ENCODE measurements at regions not wholly inside any gene's neighbourhood (a gene's known extent, or its start where the extent isn't known, plus 50 kb on each side); places are given as distances from the start of the nearest gene placed in this dataset.

GRCh38 chr5:164296603-164297080, 791.2 kb downstream of the MAT2B start:
- ATAC-seq (ENCODE audit: low read depth), result no peak
- no peaks in the 10 kb centered on the region for H3K4me1 Mint-ChIP-seq
- 48% methylated on average over 11 of the region's 14 CpGs for WGBS (ENCODE audit: insufficient coverage)

GRCh38 chr5:164298165-164298564, 792.7 kb downstream of the MAT2B start:
- no peak overlapping the region for H3K4me3 ChIP-seq (ENCODE audit: control extremely low read depth in 1 of 5, extremely low read depth in 1 of 5, insufficient read depth in 1 of 5, low read depth in 2 of 5, low read length in 4 of 5)

More at GRCh38 chr5:164296603-164297080, 791.2 kb downstream of the MAT2B start:
- no peak overlapping the region for H3K4me3 Mint-ChIP-seq
- Histone ChIP-seq H3K36me3 (replicated peaks in 1 of 2; ENCODE audit: control extremely low read depth in 1 of 2, control insufficient read depth in 1 of 2, extremely low read depth in 1 of 2, insufficient read depth in 2 of 2, low read length in 1 of 2) (no peaks in the 10 kb centered on the region), H2AFZ (ENCODE audit: insufficient read depth, low read depth, low read length, poor library complexity, severe bottlenecking) (no peak overlapping the region), H3K27ac (ENCODE audit: low read length in 2 of 2) (no peak overlapping the region), H3K4me2 (replicated peaks; ENCODE audit: low read depth, low read length, poor library complexity, severe bottlenecking) (no peak overlapping the region), H3K9me3 (ENCODE audit: control extremely low read depth in 1 of 3, control insufficient read depth in 2 of 3, insufficient read depth in 1 of 3, low read length in 2 of 3) (no peaks in the 10 kb centered on the region), H4K20me1 (ENCODE audit: control insufficient read depth, insufficient read depth, low read length, poor library complexity, severe bottlenecking) (no peaks in the 10 kb centered on the region), H3K79me2 (ENCODE audit: control insufficient read depth, insufficient read depth, low read length) (no peaks in the 10 kb centered on the region), H3K9ac (ENCODE audit: low read length) (no peak overlapping the region), H3K4me1 (ENCODE audit: control insufficient read depth in 2 of 2, insufficient read depth in 2 of 2, low read length in 2 of 2) (no peaks in the 10 kb centered on the region), H3K4me3 (ENCODE audit: control extremely low read depth in 1 of 5, extremely low read depth in 1 of 5, insufficient read depth in 1 of 5, low read depth in 2 of 5, low read length in 4 of 5) (no peak overlapping the region), H3K27me3 (replicated peaks in 1 of 4; ENCODE audit: control extremely low read depth in 1 of 4, control insufficient read depth in 3 of 4, insufficient read depth in 4 of 4, low read length in 3 of 4) (no peaks in the 10 kb centered on the region)
- TF ChIP-seq CTCF (IDR thresholded peaks at IDR 0.05), result no peak
- TF ChIP-seq EZH2 (IDR thresholded peaks at IDR 0.05; ENCODE audit: borderline replicate concordance, insufficient read depth, low read depth, low read length, poor library complexity, severe bottlenecking), result no peak
- no peak for DNase-seq
- H3K27ac Mint-ChIP-seq, result no peak overlapping the region
- intact Hi-C loops (cut with micrococcal nuclease), result no loop called here
- ChIA-PET CTCF (no interaction called here), POLR2A (no interaction called here)
- no peaks in the 10 kb centered on the region for H3K9me3 Mint-ChIP-seq (ENCODE audit: insufficient read depth)
- no peaks in the 10 kb centered on the region for H3K27me3 Mint-ChIP-seq

More at GRCh38 chr5:164298165-164298564, 792.7 kb downstream of the MAT2B start:
- Mint-ChIP-seq H3K27ac (no peak overlapping the region), H3K27me3 (no peaks in the 10 kb centered on the region), H3K4me1 (no peaks in the 10 kb centered on the region), H3K9me3 (ENCODE audit: insufficient read depth) (no peaks in the 10 kb centered on the region), H3K4me3 (no peak overlapping the region)
- no peaks in the 10 kb centered on the region for H3K79me2 ChIP-seq (ENCODE audit: control insufficient read depth, insufficient read depth, low read length)
- DNase-seq (no peak), ATAC-seq (ENCODE audit: low read depth) (no peak)
- no peaks in the 10 kb centered on the region for H3K4me1 ChIP-seq (ENCODE audit: control insufficient read depth in 2 of 2, insufficient read depth in 2 of 2, low read length in 2 of 2)
- no peaks in the 10 kb centered on the region for H3K36me3 ChIP-seq (replicated peaks in 1 of 2; ENCODE audit: control extremely low read depth in 1 of 2, control insufficient read depth in 1 of 2, extremely low read depth in 1 of 2, insufficient read depth in 2 of 2, low read length in 1 of 2)
- H3K27ac ChIP-seq (ENCODE audit: low read length in 2 of 2), result no peak overlapping the region
- no peak for TF ChIP-seq EZH2 (IDR thresholded peaks at IDR 0.05; ENCODE audit: borderline replicate concordance, insufficient read depth, low read depth, low read length, poor library complexity, severe bottlenecking)
- no peak for TF ChIP-seq CTCF (IDR thresholded peaks at IDR 0.05)
- no peak overlapping the region for H3K4me2 ChIP-seq (replicated peaks; ENCODE audit: low read depth, low read length, poor library complexity, severe bottlenecking)
- POLR2A ChIA-PET, result no interaction called here
- H3K27me3 ChIP-seq (replicated peaks in 1 of 4; ENCODE audit: control extremely low read depth in 1 of 4, control insufficient read depth in 3 of 4, insufficient read depth in 4 of 4, low read length in 3 of 4), result no peaks in the 10 kb centered on the region
- CTCF ChIA-PET, result no interaction called here
- H2AFZ ChIP-seq (ENCODE audit: insufficient read depth, low read depth, low read length, poor library complexity, severe bottlenecking), result no peak overlapping the region
- no CpG with 5 or more reads among the region's 2 CpGs for WGBS (ENCODE audit: insufficient coverage)
- intact Hi-C loops (cut with micrococcal nuclease), result no loop called here
- no peaks in the 10 kb centered on the region for H4K20me1 ChIP-seq (ENCODE audit: control insufficient read depth, insufficient read depth, low read length, poor library complexity, severe bottlenecking)
- H3K9ac ChIP-seq (ENCODE audit: low read length), result no peak overlapping the region
- no peaks in the 10 kb centered on the region for H3K9me3 ChIP-seq (ENCODE audit: control extremely low read depth in 1 of 3, control insufficient read depth in 2 of 3, insufficient read depth in 1 of 3, low read length in 2 of 3)
